ENCODE measurements at regions not wholly inside any gene's neighbourhood (a gene's known extent, or its start where the extent isn't known, plus 50 kb on each side); places are given as distances from the start of the nearest gene placed in this dataset.

- 61% methylated on average over 1 of the region's 1 CpG for WGBS
- no peak for DNase-seq (ENCODE audit: low spot score)
- TF ChIP-seq ATF3 (IDR thresholded peaks at IDR 0.05) (no peak), HNF4A (conservative IDR thresholded peaks at IDR 0.05) (no peak), TAF1 (conservative IDR thresholded peaks at IDR 0.05) (no peak), EGR1 (IDR thresholded peaks at IDR 0.05; ENCODE audit: low read depth in 2 of 2) (no peak), FOXA1 (IDR thresholded peaks at IDR 0.05) (no peak), REST (IDR thresholded peaks at IDR 0.05) (no peak), HNF4G (IDR thresholded peaks at IDR 0.05) (no peak), JUND (IDR thresholded peaks at IDR 0.05) (no peak), RAD21 (IDR thresholded peaks at IDR 0.05) (no peak), FOXA2 (IDR thresholded peaks at IDR 0.05) (no peak), RXRA (IDR thresholded peaks at IDR 0.05) (no peak)
These were observed 92.4 kb downstream of the CBLN1 start for GRCh38 chr16:49189286-49189685.

GRCh38 chr16:49183911-49184310, 97.7 kb downstream of the CBLN1 start:
- no peak for DNase-seq (ENCODE audit: low spot score)
- WGBS = 17% methylated on average over 5 of the region's 5 CpGs

More at GRCh38 chr16:49189286-49189685, 92.4 kb downstream of the CBLN1 start:
- Histone ChIP-seq H3K36me3 (ENCODE audit: control insufficient read depth in 4 of 4, insufficient read depth in 3 of 4, low read depth in 1 of 4, low read length in 3 of 4) (no peaks in the 10 kb centered on the region), H3K27ac (ENCODE audit: low read depth in 1 of 2, low read length in 2 of 2) (no peak overlapping the region), H3K4me3 (ENCODE audit: low read depth in 1 of 3, low read length in 3 of 3) (no peak overlapping the region), H3K9ac (ENCODE audit: low read depth in 1 of 2, low read length in 2 of 2) (no peak overlapping the region), H3K9me3 (ENCODE audit: control insufficient read depth in 4 of 4, low read length in 3 of 4) (peaks cover 0 to 8% (median 1%) of the 10 kb centered on the region in 4 donors), H3K27me3 (ENCODE audit: control insufficient read depth in 4 of 4, insufficient read depth in 4 of 4, low read length in 3 of 4) (no peaks in the 10 kb centered on the region), H3K4me1 (ENCODE audit: control insufficient read depth in 4 of 4, insufficient read depth in 4 of 4, low read length in 3 of 4) (no peaks in the 10 kb centered on the region)

GRCh38 chr16:49181791-49182518, 99.7 kb downstream of the CBLN1 start:
- DNase-seq (ENCODE audit: low spot score) = no peak
- no peak overlapping the region for H3K9ac ChIP-seq (ENCODE audit: low read depth in 1 of 2, low read length in 2 of 2)
- no peak overlapping the region for H3K27ac ChIP-seq (ENCODE audit: low read depth in 1 of 2, low read length in 2 of 2)
- no peak overlapping the region for H3K4me3 ChIP-seq (ENCODE audit: low read depth in 1 of 3, low read length in 3 of 3)
- WGBS = 40% methylated on average over 8 of the region's 8 CpGs
- no peaks in the 10 kb centered on the region for H3K36me3 ChIP-seq (ENCODE audit: control insufficient read depth in 4 of 4, insufficient read depth in 3 of 4, low read depth in 1 of 4, low read length in 3 of 4)
- no peaks in the 10 kb centered on the region for H3K27me3 ChIP-seq (ENCODE audit: control insufficient read depth in 4 of 4, insufficient read depth in 4 of 4, low read length in 3 of 4)
- peaks cover 0 to 1% (median 0%) of the 10 kb centered on the region in 4 donors for H3K9me3 ChIP-seq (ENCODE audit: control insufficient read depth in 4 of 4, low read length in 3 of 4)
- H3K4me1 ChIP-seq (ENCODE audit: control insufficient read depth in 4 of 4, insufficient read depth in 4 of 4, low read length in 3 of 4) = no peaks in the 10 kb centered on the region
- TF ChIP-seq CTCF (IDR thresholded peaks at IDR 0.05; ENCODE audit: low read depth, low read length, missing input control) (no peak), REST (IDR thresholded peaks at IDR 0.05) (no peak), SP1 (IDR thresholded peaks at IDR 0.05) (no peak), YY1 (IDR thresholded peaks at IDR 0.05) (no peak), FOXA2 (IDR thresholded peaks at IDR 0.05) (no peak), RAD21 (IDR thresholded peaks at IDR 0.05) (no peak), ATF3 (IDR thresholded peaks at IDR 0.05) (no peak), JUND (IDR thresholded peaks at IDR 0.05) (no peak), TAF1 (conservative IDR thresholded peaks at IDR 0.05) (no peak)

More at GRCh38 chr16:49183911-49184310, 97.7 kb downstream of the CBLN1 start:
- peaks cover 0 to 8% (median 1%) of the 10 kb centered on the region in 4 donors for H3K9me3 ChIP-seq (ENCODE audit: control insufficient read depth in 4 of 4, low read length in 3 of 4)
- H3K4me1 ChIP-seq (ENCODE audit: control insufficient read depth in 4 of 4, insufficient read depth in 4 of 4, low read length in 3 of 4) = no peaks in the 10 kb centered on the region
- no peak overlapping the region for H3K4me3 ChIP-seq (ENCODE audit: low read depth in 1 of 3, low read length in 3 of 3)
- H3K27ac ChIP-seq (ENCODE audit: low read depth in 1 of 2, low read length in 2 of 2) = no peak overlapping the region
- H3K36me3 ChIP-seq (ENCODE audit: control insufficient read depth in 4 of 4, insufficient read depth in 3 of 4, low read depth in 1 of 4, low read length in 3 of 4) = no peaks in the 10 kb centered on the region
- H3K9ac ChIP-seq (ENCODE audit: low read depth in 1 of 2, low read length in 2 of 2) = no peak overlapping the region
- no peaks in the 10 kb centered on the region for H3K27me3 ChIP-seq (ENCODE audit: control insufficient read depth in 4 of 4, insufficient read depth in 4 of 4, low read length in 3 of 4)
- TF ChIP-seq GABPA (IDR thresholded peaks at IDR 0.05 in 1 of 2, conservative IDR thresholded peaks at IDR 0.05 in 1 of 2) (no peak), RAD21 (IDR thresholded peaks at IDR 0.05) (no peak), YY1 (IDR thresholded peaks at IDR 0.05) (no peak)
